ENCODE measurements at regions not wholly inside any gene's neighbourhood (a gene's known extent, or its start where the extent isn't known, plus 50 kb on each side); places are given as distances from the start of the nearest gene placed in this dataset.

DNA sequence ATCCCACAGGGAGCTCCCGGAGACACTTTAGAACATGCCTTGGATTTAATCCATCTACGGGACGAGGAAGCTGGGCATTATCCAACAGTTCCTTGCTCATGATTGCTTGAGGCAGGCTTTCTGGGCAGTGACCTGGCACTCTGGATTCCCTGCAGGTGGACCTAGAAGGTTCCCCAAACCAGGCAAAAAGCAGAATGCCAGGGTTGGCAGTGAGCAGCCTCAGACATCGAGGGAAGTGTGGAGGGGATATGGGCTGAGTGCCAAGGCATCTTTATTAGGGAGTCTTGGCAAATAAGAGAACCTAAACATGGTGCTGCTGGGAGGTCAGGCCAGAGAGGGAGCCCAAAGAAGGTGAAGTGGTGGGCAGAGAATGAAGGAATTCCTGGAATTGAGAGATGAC lies 158.5 kb downstream of the CD83 start:
- ATAC-seq, result no peak
- Histone ChIP-seq H3K4me1 (no peaks in the 10 kb centered on the region), H3K27me3 (no peaks in the 10 kb centered on the region), H3K4me3 (no peak overlapping the region), H3K36me3 (no peaks in the 10 kb centered on the region), H3K27ac (no peak overlapping the region), H3K9me3 (no peaks in the 10 kb centered on the region)
- intact Hi-C loops (cut with DNase I; ENCODE audit: low total_unique reads) (no loop called here), in situ Hi-C loops (cut with MboI; ENCODE audit: low sequenced_read_pairs in 4 of 4) (no loop called here)
- TF ChIP-seq POLR2A (IDR thresholded peaks at IDR 0.05), result no peak
- no peak for TF ChIP-seq CTCF (IDR thresholded peaks at IDR 0.05 in 4 of 5, conservative IDR thresholded peaks at IDR 0.05 in 1 of 5)
- DNase-seq, result no peak

- H3K36me3 ChIP-seq, result no peaks in the 10 kb centered on the region
- no peaks in the 10 kb centered on the region for H3K4me1 ChIP-seq
- in situ Hi-C loops (cut with MboI; ENCODE audit: low sequenced_read_pairs in 4 of 4) (no loop called here), intact Hi-C loops (cut with DNase I; ENCODE audit: low total_unique reads) (no loop called here)
- no peak overlapping the region for H3K27ac ChIP-seq
- no peak for TF ChIP-seq CTCF (IDR thresholded peaks at IDR 0.05 in 4 of 5, conservative IDR thresholded peaks at IDR 0.05 in 1 of 5)
- no peak for TF ChIP-seq POLR2A (IDR thresholded peaks at IDR 0.05)
- H3K9me3 ChIP-seq, result no peaks in the 10 kb centered on the region
- DNase-seq, result no peak
- ATAC-seq, result no peak
- H3K4me3 ChIP-seq, result no peak overlapping the region
- no peaks in the 10 kb centered on the region for H3K27me3 ChIP-seq
Measured at GRCh38 chr6:14276667-14277404, 159.3 kb downstream of the CD83 start.

DNA sequence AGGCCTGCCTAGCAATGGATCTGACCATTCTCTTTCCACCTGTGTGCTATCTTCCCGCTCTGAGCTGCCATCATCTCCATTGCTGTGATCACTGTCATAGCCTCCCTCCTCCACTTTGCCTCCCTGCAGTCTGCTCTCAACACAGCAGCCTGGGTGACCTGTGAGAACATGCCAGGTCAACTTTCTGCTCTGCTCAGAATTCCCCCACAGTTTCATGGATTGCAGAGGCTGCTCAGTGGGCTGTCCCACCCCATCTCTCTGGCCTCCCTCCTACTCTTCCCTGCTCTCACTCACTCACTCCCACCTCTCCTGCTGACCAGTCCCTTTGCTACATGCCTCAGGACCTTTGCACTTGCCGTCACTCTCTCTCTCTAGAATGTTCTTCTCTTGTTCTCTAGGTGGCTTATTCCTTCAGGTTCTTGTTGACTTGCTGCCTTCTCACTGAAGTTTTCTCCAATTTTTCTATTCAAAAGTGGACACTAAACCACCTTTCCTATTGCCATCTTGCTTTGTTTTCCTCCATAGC lies 159.9 kb downstream of the CD83 start:
- DNase-seq (no peak), ATAC-seq (no peak)
- intact Hi-C loops (cut with DNase I; ENCODE audit: low total_unique reads) (no loop called here), in situ Hi-C loops (cut with MboI; ENCODE audit: low sequenced_read_pairs in 4 of 4) (no loop called here)
- TF ChIP-seq POLR2A (IDR thresholded peaks at IDR 0.05) (no peak), CTCF (IDR thresholded peaks at IDR 0.05 in 4 of 5, conservative IDR thresholded peaks at IDR 0.05 in 1 of 5) (no peak)
- H3K27ac ChIP-seq, result no peak overlapping the region
- no peaks in the 10 kb centered on the region for H3K36me3 ChIP-seq
- no peaks in the 10 kb centered on the region for H3K4me1 ChIP-seq
- H3K4me3 ChIP-seq, result no peak overlapping the region
- no peaks in the 10 kb centered on the region for H3K27me3 ChIP-seq
- no peaks in the 10 kb centered on the region for H3K9me3 ChIP-seq

DNA sequence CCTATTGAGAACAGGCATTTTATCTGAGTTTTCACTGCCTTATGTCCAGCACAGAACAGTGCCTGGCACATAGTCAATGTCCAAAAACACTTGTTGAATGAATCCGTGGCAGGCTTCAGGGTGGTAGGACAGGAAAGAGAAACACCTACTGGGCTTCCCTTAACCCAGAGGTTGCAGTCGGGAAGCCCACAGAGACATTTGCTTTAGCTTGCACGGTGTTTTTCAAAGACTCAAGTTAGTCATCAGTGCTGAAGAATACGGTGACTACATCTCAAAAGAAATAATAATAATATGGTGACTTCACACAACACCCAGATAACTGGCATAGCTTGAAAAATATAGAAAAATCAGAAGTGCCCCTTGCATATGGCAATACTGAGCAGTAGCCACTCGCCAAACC lies 160.4 kb downstream of the CD83 start:
- DNase-seq (no peak), ATAC-seq (no peak)
- H3K4me1 ChIP-seq, result no peaks in the 10 kb centered on the region
- H3K27ac ChIP-seq, result no peak overlapping the region
- intact Hi-C loops (cut with DNase I; ENCODE audit: low total_unique reads), result no loop called here
- H3K9me3 ChIP-seq, result no peaks in the 10 kb centered on the region
- H3K36me3 ChIP-seq, result no peaks in the 10 kb centered on the region
- in situ Hi-C loops (cut with MboI; ENCODE audit: low sequenced_read_pairs in 4 of 4), result no loop called here
- no peak overlapping the region for H3K4me3 ChIP-seq
- no peaks in the 10 kb centered on the region for H3K27me3 ChIP-seq
- TF ChIP-seq CTCF (IDR thresholded peaks at IDR 0.05 in 4 of 5, conservative IDR thresholded peaks at IDR 0.05 in 1 of 5), result no peak
- TF ChIP-seq POLR2A (IDR thresholded peaks at IDR 0.05), result no peak

DNA sequence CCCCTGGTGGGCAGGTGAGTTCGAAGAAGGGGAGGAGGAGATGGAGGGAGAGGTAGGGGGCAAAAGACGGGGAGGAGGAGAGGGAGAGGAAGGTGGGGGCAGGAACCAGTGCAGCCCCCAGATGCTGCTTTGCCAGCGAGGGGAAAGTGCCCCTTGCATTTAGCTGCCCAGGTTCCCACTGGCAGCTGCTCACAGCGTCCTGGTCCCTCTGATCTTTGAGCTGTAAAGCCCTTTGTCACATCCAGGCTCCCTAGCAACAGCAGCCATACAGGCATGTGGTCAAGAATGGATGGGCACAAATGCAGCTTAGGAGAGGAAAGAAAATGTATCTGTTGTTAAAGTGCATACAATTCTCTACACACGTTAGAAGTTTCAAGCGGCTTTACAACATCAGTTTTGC lies 160.9 kb downstream of the CD83 start:
- no peak overlapping the region for H3K27ac ChIP-seq
- H3K36me3 ChIP-seq, result no peaks in the 10 kb centered on the region
- TF ChIP-seq POLR2A (IDR thresholded peaks at IDR 0.05), result no peak
- no peaks in the 10 kb centered on the region for H3K27me3 ChIP-seq
- no peak for ATAC-seq
- intact Hi-C loops (cut with DNase I; ENCODE audit: low total_unique reads) (no loop called here), in situ Hi-C loops (cut with MboI; ENCODE audit: low sequenced_read_pairs in 4 of 4) (no loop called here)
- H3K4me3 ChIP-seq, result no peak overlapping the region
- no peaks in the 10 kb centered on the region for H3K4me1 ChIP-seq
- H3K9me3 ChIP-seq, result no peaks in the 10 kb centered on the region
- DNase-seq, result no peak
